ENCODE measurements at regions not wholly inside any gene's neighbourhood (a gene's known extent, or its start where the extent isn't known, plus 50 kb on each side); places are given as distances from the start of the nearest gene placed in this dataset.
"Not testable (repeated sequence)": the region's sequence is repeated elsewhere in the genome, so short reads cannot be mapped to it uniquely, and the experiment has no call there.

- no peak for DNase-seq
Measured at GRCh38 chr5:112534067-112534583, 115.0 kb upstream of the EPB41L4A start.

GRCh38 chr5:112534611-112535255 is 115.7 kb upstream of the EPB41L4A start:
- DNase-seq, result peak in 3 of 4 experiments; percentile 19 to 58 (median 25)

- no peak for DNase-seq
Measured at GRCh38 chr5:112535356-112535755, 116.3 kb upstream of the EPB41L4A start.

GRCh38 chr5:112544558-112544957 is 125.5 kb upstream of the EPB41L4A start:
- DNase-seq, result not testable (repeated sequence)

DNA sequence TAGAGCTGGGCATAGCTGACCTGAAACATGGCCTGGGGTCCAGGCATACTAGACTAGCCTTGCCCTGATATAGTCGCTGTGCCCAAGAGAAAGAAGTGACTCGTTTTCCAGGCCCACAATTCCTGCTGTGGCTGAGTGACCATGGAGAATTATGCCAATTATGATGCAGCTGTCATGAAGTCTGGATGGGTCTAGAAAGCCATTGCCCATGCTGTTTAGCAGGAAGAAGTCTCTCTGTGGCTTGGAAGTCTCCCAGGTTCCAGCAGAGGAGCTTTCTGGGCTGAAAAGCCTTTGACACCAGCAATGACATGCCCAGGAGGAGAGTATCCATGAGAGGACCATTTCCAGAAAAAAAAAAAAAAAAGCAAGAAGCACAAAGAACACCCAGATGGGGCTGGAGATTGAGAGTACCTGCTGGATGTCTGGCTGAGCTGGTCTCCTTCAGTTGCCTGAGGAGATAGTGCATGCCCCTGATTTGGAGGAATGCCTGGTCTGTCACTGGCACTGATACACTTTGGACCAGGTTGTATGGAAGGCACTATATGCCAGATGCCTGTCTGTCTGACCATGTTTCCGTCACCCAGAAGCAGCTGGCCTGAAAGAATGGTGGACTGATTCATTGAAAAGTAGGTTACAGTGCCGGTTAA is 128.0 kb upstream of the EPB41L4A start:
- DNase-seq, result no peak

GRCh38 chr5:112548246-112548881 is 129.3 kb upstream of the EPB41L4A start:
- no peak for DNase-seq

- no peak for DNase-seq
Measured at GRCh38 chr5:112549127-112549526, 130.1 kb upstream of the EPB41L4A start.

DNA sequence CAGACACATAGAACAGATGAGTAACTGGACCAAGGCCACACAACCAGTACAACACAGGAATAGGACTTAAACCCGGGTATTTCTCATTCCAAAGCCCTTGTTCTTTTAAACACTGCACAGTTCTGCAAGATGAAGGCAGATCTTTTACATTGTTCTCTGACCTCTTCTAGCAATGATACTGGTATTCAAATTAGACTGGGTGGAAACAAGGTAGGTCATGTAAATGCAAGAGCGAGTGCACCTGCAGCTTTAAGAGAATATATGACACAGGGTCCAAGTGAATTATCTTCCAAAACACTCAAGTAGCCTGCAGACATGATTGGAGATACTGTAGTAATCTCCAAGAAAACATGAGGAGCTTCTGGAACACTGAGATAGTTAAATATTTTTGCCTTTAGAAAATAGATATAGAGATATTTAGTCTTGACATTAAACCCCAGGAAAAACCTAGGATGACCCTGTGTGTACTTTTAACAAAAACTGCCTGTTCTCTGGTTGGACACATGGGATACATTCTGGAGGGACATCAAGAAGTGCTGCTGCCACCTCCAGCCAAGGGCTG is 130.6 kb upstream of the EPB41L4A start:
- no peak for DNase-seq

DNA sequence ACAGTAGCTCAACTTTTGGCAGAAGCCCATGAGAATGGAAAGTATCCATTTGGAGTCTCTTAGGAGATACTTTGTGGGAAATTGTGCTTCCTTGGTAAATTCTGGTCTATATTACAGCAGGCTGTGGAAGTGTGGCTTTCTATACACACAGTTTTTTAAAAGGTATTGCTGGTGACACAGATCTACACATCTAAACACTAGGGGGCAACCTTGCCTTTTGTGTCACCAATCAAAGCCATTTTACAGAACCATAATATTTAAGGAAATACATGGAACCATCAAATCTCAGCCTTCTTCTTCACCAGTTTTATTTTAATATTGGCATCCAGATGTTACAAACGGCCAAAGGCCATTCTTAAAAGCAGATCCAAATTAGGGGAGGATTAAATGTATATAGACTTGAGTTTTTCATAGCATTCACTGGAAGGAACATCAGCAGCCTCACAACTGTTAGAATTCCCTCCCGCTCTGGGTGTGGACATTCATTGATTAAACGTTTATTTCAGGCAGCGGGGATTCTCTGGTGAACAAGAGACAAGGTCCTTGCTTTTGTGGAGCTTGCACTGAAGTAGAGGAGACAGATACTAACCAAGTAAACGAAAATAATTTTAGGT is 132.4 kb upstream of the EPB41L4A start:
- DNase-seq, result peak; percentile 64 to 86 (median 70)

GRCh38 chr5:112552216-112552615 is 133.1 kb upstream of the EPB41L4A start:
- DNase-seq, result no peak

- DNase-seq, result no peak
Measured at GRCh38 chr5:112552791-112553190, 133.7 kb upstream of the EPB41L4A start.

DNA sequence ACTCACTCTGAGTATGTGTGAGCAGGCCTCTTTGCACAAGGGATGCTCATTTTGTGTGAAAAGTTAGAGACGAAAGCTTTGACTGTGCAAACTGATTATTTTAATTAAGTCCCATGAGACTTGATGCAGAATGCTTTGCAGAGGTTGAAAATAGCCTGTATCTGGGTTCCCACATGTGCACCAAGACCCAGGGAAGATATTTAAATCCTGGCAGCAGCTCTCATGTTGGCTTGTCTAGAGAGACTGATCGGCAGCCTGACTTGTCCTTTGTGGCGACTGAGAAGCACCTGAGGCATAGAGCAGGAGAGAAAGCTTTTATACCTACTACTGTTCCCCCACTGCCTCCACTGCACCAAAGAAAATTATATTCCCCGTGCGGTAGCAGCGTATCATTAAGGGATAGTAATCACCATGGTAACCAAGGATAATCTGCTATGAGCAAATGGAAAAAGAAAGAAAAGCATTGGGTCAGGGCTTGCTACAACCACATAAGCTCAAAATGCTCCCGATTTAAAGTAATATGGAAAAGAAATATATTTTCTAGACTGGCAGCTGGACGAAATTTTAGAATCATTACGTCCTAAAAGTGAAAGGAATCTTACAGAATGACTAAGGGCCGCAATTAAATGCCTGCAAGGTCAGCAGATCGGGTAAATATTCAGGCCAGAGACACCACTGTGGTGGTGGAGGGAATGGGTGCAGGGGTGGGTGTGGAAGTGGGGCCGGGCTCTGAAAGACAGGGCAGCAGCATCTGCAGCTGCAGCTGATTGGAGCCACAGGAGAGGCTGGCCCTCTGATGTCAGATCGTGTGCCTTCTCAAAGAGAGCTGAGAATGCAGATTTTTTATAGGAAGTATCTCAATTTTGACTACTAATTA is 135.3 kb upstream of the EPB41L4A start:
- no peak for DNase-seq

GRCh38 chr5:112555197-112555596 is 136.1 kb upstream of the EPB41L4A start:
- DNase-seq, result no peak

DNA sequence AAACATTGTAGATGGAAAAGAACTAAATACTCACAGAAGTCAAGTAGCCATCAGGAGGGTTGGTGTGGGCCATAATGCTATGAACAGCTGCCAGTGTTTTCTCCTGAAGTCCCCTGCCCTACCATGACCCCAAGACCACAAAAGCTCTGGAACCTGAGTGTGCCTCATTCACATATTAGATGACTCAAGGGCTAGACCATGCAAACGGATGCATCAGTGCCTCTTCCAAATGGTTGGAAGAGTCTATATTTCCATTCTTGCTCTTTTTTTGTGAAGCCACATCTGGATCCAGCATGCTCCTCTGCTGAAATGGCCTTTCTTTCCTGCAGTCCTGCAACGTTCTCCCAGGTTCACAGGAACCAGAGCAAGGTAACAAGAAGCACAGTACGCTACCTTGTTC is 136.6 kb upstream of the EPB41L4A start:
- DNase-seq, result no peak

GRCh38 chr5:112559501-112559900 is 140.4 kb upstream of the EPB41L4A start:
- peak in 1 of 4 experiments; percentile 12 for DNase-seq

DNA sequence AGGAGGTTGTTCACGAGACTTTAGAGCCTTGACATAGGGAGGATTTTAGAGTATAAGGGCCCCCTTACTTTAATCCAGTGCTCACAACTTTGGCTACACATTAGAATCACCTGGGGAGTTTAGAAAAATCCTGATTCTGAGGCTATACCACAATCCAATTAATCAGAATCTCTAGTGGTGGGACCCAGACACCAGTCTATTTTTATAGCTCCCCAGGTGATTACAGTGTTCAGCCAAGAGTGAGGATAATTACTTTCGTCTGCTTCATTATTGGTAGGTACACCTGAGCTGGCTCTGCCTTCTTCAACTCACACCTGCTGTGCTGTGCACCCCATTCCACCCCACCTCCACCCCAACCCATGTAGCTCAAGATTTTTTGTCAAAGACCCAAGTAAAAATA is 141.3 kb upstream of the EPB41L4A start:
- DNase-seq, result no peak

GRCh38 chr5:112563169-112563826 is 144.2 kb upstream of the EPB41L4A start:
- DNase-seq, result no peak

DNA sequence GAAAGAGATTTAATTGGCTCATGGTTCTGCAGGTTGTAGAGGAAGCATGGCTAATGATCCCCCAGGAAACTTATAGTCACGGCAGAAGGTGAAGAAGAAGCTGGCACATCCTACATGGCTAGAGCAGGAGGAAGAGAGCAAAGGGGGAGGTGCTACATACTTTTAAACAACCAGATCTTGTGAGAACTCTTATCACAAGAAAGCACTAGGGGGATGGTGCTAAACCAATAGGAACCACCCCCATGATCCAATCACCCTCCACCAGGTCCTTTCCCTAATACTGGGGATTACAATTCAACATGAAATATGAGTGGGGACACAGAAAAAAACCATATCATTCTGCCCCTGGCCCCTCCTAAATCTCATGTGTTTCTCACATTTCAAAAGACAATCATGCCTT is 147.2 kb upstream of the EPB41L4A start:
- DNase-seq, result no peak

DNA sequence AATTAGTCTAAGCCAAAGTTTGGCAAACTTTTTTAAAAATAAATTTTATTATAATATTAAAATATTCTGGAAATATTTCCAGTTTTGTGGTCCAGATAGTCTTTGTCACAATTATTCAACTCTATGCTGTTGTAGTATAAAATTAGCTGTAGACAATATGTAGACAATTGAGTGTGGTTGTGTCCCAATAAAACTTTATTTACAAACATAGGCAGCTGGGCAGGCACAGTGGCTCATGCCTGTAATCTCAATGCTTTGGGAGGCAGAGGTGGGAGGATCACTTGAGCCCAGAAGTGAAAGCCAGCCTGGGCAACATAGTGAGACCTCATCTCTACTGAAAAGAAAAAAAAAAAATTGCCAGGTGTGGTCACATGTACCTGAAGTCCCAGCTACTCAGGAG is 150.5 kb upstream of the EPB41L4A start:
- no peak for DNase-seq

DNA sequence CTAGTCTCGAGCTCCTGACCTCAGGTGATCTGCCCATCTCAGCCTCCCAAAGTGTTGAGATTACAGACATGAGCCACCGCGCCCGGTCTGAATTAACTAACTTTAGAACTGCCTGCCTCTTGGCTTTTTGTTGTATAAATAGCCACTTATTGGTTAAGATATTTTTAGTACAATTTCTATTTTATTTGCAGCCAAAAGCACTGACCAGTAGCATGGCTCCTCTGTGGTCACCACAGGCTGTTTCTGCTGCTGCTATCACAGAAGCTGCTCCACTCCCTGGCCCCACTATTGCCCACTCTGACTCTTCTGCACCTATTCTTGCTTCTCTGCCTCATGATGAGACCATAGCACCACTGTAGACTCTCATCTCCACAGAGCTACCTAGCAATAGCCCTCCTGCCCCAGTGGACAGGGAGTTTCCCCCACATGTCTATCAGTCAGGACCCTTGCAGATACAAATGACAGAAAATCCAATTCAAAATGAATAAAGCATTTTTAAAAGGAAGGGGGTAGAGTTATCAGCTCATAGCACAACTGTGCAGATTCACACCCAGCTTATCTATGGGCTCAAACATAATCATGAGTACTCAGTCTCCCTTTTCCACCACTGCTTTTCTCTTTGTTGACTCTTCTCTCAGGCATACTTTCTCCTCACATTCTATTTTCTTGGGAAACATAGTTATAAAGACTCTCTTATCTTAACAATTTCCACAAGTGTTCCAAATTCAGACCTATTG is 151.8 kb upstream of the EPB41L4A start:
- DNase-seq, result no peak

GRCh38 chr5:112573441-112573840 is 154.4 kb upstream of the EPB41L4A start:
- no peak for DNase-seq
